Subcutaneous abdominal adipose tissue (tissue), 5 donors: ENCODE measurements at regions not wholly inside any gene's neighbourhood (a gene's known extent, or its start where the extent isn't known, plus 50 kb on each side); places are given as distances from the start of the nearest gene placed in this dataset.
"Not testable (repeated sequence)": the region's sequence is repeated elsewhere in the genome, so short reads cannot be mapped to it uniquely, and the experiment has no call there.

Source experiments
- H3K27ac ChIP-seq: one replicate; pipeline ENCODE4 v1.7.0; 2013; ENCODE audit warnings: low read depth, mild to moderate bottlenecking, inconsistent platforms, low read length, moderate library complexity
- H3K27me3 ChIP-seq, 5 donors: one replicate each; pipeline ENCODE4 v1.7.0; 2013; ENCODE audit warnings: low read length in 5 of 5, inconsistent platforms in 1 of 5; ENCODE audit not compliant: control insufficient read depth in 5 of 5, insufficient read depth in 4 of 5
- H3K36me3 ChIP-seq, 5 donors: one replicate each; pipeline ENCODE4 v1.7.0; 2013; ENCODE audit warnings: low read length in 5 of 5; ENCODE audit not compliant: control insufficient read depth in 5 of 5, insufficient read depth in 5 of 5
- H3K4me1 ChIP-seq, 5 donors: one replicate each; pipeline ENCODE4 v1.7.0; 2013; ENCODE audit warnings: low read length in 5 of 5, mild to moderate bottlenecking in 3 of 5, moderate library complexity in 1 of 5; ENCODE audit not compliant: control insufficient read depth in 5 of 5, insufficient read depth in 5 of 5
- H3K4me3 ChIP-seq, 5 donors: one replicate each; pipeline ENCODE4 v1.7.0; 2013; ENCODE audit warnings: low read length in 5 of 5, low read depth in 1 of 5
- H3K9ac ChIP-seq, 5 donors: one replicate each; pipeline ENCODE4 v1.7.0; 2013; ENCODE audit warnings: low read length in 5 of 5, mild to moderate bottlenecking in 4 of 5, moderate library complexity in 3 of 5
- H3K9me3 ChIP-seq, 5 donors: one replicate each; pipeline ENCODE4 v1.7.0; 2013; ENCODE audit warnings: low read length in 5 of 5; ENCODE audit not compliant: control insufficient read depth in 5 of 5
- donor health status: healthy.
- donor health status: healthy.
- donor health status: healthy.
- donor health status: healthy.
- donor health status: healthy.

DNA sequence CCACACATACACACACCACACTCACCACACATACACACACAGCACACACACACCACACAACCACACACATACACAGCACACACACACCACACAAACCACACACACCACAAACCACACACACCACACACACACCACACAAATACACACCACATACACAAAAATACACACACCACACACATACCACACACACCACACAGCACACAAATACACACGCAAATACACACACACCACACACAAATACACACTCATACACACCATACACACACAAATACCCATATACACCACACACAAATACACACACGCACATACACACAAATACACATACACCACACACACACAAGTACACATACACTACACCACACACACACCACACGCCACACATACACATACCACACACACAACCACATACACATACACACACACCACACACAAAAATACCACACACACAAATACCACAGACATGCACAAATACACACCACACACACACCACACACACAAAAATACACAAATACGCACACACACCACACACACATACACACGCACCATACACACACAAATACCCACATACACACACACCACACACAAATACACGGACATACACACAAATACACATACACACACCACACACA lies 134.6 kb upstream of the TWIST2 start:
- H3K4me1 ChIP-seq: peaks cover 0 to 19% (median 15%) of the 10 kb centered on the region in 5 donors
- no peaks in the 10 kb centered on the region for H3K9me3 ChIP-seq
- H3K27ac ChIP-seq: no peak overlapping the region
- peaks cover 0 to 9% (median 0%) of the 10 kb centered on the region in 5 donors for H3K27me3 ChIP-seq
- no peaks in the 10 kb centered on the region for H3K36me3 ChIP-seq
- no peak overlapping the region for H3K4me3 ChIP-seq
- no peak overlapping the region for H3K9ac ChIP-seq

DNA sequence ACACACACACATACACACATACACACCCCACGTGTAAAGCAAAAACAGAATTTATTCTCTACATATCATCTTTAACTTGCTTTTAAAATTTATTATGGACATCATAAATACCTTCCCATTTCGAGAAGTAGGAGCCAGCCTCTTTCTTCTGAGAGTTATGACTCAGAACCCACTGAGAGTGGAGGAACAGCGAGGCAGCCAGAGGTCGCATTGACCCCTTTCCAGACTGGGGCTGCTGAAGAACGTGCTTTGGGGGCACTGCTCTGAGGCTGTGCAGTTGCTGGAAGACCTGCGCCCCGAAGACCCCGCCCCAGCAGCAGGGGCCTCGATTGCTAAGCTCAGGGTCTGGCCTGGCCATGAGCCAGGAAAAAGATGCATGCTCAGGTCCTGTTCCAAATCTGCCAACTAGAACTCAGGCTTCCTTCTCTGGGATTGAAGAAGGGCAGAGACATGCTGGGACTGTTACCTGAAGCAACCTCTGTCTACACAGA lies 133.8 kb upstream of the TWIST2 start:
- Histone ChIP-seq H3K4me1 (peaks cover 0 to 19% (median 15%) of the 10 kb centered on the region in 5 donors), H3K9me3 (no peaks in the 10 kb centered on the region), H3K36me3 (no peaks in the 10 kb centered on the region), H3K9ac (no peak overlapping the region), H3K27me3 (peaks cover 0 to 9% (median 0%) of the 10 kb centered on the region in 5 donors), H3K4me3 (no peak overlapping the region), H3K27ac (no peak overlapping the region)

DNA sequence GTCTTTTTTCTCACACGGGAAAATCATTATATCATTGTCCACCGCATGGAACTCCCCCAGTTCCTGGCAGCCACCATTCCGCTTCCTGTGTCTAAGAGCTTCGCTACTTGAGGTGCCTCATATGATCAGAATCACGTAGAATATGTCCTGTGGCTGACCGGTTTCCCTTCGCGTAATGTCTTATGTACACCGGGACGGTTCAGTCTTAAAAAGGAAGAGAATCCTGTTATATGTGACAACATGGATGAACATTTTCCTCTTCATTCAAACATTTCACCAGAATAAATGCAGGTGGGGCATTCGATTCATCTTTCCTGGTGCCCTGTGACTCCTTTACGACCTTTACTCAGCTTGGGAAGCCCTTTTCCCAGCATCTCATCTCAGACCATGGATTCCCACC lies 131.7 kb upstream of the TWIST2 start:
- Histone ChIP-seq H3K9me3 (no peaks in the 10 kb centered on the region), H3K9ac (no peak overlapping the region), H3K4me1 (peaks cover 0 to 5% (median 0%) of the 10 kb centered on the region in 5 donors), H3K27me3 (peaks cover 0 to 9% (median 0%) of the 10 kb centered on the region in 5 donors), H3K4me3 (no peak overlapping the region), H3K36me3 (no peaks in the 10 kb centered on the region), H3K27ac (no peak overlapping the region)

DNA sequence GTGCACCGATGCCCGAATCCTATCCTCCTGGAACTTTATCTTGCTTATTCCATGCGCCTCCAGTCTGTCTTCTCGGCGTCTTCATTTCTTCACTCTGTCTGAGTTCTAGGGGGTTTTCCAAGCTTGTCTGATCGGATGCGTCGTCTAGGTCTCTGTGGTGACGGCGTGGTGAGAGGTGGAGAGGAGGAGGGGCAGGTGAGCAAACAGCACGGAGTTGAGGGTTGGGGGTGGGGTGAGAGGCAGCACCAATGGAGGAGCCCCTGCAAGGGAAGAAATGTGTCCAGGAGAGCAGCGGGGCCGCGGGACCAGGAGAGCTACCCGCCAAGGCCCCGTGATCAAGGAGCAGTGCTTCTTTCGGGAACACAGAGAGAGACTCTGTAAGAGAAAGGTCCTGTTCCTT lies 131.3 kb upstream of the TWIST2 start:
- Histone ChIP-seq H3K36me3 (no peaks in the 10 kb centered on the region), H3K9ac (no peak overlapping the region), H3K27me3 (peaks cover 0 to 9% (median 0%) of the 10 kb centered on the region in 5 donors), H3K4me1 (peaks cover 0 to 5% (median 0%) of the 10 kb centered on the region in 5 donors), H3K4me3 (no peak overlapping the region), H3K27ac (no peak overlapping the region), H3K9me3 (no peaks in the 10 kb centered on the region)

DNA sequence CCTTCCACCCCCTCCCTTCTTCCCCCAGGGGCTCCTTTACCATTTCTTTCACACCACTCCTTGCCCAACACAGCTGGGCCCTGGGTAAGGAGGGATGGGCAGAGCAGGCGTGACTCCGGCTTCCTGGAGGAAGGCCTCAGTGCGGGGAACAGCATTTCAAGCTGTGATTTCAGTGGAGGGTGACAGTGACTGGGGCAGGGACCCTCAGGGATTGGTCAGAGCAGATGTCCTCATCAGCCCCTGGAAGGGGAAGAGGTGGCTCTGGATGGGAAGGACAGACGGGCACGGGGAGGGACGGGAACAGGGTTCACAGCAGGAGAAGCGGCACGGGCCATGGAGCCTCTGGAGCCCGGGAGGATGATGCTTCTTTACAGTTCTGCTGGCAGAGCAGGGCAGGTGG lies 130.8 kb upstream of the TWIST2 start:
- Histone ChIP-seq H3K36me3 (no peaks in the 10 kb centered on the region), H3K9me3 (no peaks in the 10 kb centered on the region), H3K27ac (no peak overlapping the region), H3K27me3 (peaks cover 0 to 9% (median 0%) of the 10 kb centered on the region in 5 donors), H3K9ac (no peak overlapping the region), H3K4me3 (no peak overlapping the region), H3K4me1 (peaks cover 0 to 5% (median 0%) of the 10 kb centered on the region in 5 donors)

DNA sequence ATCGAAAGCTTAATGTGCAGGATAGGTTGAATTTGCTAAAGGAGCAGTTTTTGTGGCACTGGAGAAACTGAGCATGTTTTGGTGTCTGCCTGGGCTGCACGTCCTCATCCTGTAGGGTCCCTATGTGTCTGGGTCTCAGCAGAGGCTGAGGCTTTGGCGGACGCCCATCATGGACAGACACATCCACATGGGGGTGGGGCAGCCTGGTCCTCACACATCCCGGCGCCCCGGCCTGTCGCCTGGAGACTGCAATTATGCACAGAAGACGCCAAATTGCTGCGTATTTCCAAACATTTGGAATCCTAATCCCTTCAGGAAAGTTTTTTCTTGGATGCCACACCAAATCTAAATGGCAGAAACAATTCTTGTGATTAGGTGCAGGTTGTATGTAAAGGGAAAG lies 128.2 kb upstream of the TWIST2 start:
- peaks cover 0 to 9% (median 0%) of the 10 kb centered on the region in 5 donors for H3K27me3 ChIP-seq
- H3K9ac ChIP-seq: no peak overlapping the region
- no peak overlapping the region for H3K4me3 ChIP-seq
- no peaks in the 10 kb centered on the region for H3K4me1 ChIP-seq
- H3K9me3 ChIP-seq: no peaks in the 10 kb centered on the region
- no peak overlapping the region for H3K27ac ChIP-seq
- H3K36me3 ChIP-seq: no peaks in the 10 kb centered on the region

DNA sequence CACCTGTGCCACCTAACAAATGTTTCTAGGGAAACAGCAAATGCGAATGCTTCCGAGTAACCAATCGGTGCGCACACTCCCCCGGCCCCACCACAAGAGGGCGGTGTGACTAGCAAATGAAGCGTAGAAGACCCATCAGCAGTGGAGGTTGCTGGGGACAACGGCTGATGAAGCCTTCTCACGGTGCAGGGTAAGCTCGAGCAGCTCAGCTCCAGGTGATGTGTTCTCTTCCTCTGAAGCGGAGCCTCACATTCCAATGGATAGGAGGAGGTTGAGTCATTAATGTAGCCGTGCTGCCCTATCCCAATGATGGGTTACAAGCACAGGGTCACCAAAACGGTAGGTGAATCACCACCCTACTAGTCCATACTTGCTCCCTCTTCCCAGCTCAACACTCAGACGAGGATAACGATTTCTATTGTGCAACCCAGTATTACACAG lies 127.6 kb upstream of the TWIST2 start:
- H3K9me3 ChIP-seq: no peaks in the 10 kb centered on the region
- no peaks in the 10 kb centered on the region for H3K4me1 ChIP-seq
- H3K27ac ChIP-seq: no peak overlapping the region
- no peak overlapping the region for H3K4me3 ChIP-seq
- peaks cover 0 to 9% (median 0%) of the 10 kb centered on the region in 5 donors for H3K27me3 ChIP-seq
- H3K36me3 ChIP-seq: no peaks in the 10 kb centered on the region
- no peak overlapping the region for H3K9ac ChIP-seq

DNA sequence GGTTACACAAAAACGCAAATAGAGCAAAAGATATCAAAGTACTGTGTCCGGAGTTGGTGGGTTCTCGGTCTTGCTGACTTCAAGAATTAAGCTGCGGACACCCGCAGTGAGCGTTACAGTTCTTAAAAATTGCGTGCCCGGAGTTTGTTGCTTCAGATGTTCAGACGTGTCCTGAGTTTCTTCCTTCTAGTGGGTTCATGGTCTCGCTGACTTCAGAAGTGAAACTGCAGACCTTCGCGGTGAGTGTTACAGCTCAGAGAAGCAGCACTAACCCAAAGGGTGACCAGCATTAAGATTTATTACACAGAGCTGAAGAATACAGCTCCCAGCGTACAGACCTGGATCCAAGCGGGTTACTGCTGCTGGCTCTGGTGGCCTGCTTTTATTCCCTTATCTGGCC lies 125.7 kb upstream of the TWIST2 start:
- Histone ChIP-seq H3K27me3 (peaks cover 0 to under 1% (median 0%) of the 10 kb centered on the region in 5 donors), H3K4me3 (no peak overlapping the region), H3K9ac (no peak overlapping the region), H3K36me3 (no peaks in the 10 kb centered on the region), H3K27ac (no peak overlapping the region), H3K4me1 (peaks cover 0 to 6% (median 4%) of the 10 kb centered on the region in 5 donors), H3K9me3 (peaks cover 0 to 3% (median 0%) of the 10 kb centered on the region in 5 donors)

DNA sequence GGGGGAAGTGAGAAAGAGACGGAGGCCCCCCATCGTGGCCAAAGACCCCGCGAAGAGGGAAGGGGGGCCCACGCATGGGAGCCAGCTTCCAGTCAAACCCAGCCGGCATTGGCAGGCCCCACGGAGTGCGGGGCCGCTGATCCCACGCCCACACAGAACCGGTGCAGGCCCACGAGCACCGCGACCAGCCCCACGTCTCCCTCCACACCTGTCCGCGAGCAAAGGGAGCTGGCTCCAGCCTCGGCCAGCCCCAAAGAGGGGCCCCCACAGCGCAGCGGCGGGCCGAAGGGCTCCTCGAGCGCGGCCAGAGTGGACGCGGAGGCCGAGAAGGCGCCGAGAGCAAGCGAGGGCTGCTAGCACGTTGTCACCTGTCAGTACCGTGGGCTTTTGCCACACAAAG lies 125.0 kb upstream of the TWIST2 start:
- peaks cover 2 to 13% (median 10%) of the 10 kb centered on the region in 5 donors for H3K4me1 ChIP-seq
- H3K4me3 ChIP-seq: no peak overlapping the region
- no peak overlapping the region for H3K9ac ChIP-seq
- peaks cover 0 to 3% (median 0%) of the 10 kb centered on the region in 5 donors for H3K9me3 ChIP-seq
- H3K27me3 ChIP-seq: no peaks in the 10 kb centered on the region
- H3K27ac ChIP-seq: no peak overlapping the region
- H3K36me3 ChIP-seq: no peaks in the 10 kb centered on the region

DNA sequence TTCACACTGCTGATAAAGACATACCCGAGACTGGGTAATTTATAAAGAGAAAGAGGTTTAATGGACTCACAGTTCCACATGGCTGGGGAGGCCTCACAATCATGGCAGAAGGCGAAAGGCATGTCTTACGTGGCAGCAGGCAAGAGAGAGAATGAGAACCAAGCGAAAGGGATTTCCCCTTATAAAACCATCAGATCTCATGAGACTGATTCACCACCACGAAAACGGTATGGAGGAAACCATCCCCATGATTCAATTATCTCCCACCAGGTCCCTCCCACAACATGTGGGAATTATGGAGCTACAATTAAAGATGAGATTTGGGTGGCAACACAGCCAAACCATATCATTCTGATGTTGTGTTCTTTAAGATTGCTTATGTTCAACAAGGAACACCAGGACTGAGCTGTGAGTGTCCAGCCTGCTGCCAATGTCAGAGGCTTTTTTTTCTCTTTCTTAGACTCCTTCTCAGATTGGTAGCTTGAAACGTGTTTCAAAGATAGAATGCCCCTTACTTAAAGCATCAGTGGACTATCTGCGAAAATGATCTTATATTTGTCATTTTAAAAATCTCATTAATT lies 124.1 kb upstream of the TWIST2 start:
- H3K27ac ChIP-seq, H3K4me3 ChIP-seq, H3K36me3 ChIP-seq, H3K9ac ChIP-seq, H3K27me3 ChIP-seq, H3K9me3 ChIP-seq: not testable (repeated sequence)
- H3K4me1 ChIP-seq: peaks cover 2 to 20% (median 15%) of the 10 kb centered on the region in 5 donors
